ENCODE measurements at regions not wholly inside any gene's neighbourhood (a gene's known extent, or its start where the extent isn't known, plus 50 kb on each side); places are given as distances from the start of the nearest gene placed in this dataset.
A peak's percentile ranks its signal among the peaks of the same experiment; 100 is the strongest.

DNA sequence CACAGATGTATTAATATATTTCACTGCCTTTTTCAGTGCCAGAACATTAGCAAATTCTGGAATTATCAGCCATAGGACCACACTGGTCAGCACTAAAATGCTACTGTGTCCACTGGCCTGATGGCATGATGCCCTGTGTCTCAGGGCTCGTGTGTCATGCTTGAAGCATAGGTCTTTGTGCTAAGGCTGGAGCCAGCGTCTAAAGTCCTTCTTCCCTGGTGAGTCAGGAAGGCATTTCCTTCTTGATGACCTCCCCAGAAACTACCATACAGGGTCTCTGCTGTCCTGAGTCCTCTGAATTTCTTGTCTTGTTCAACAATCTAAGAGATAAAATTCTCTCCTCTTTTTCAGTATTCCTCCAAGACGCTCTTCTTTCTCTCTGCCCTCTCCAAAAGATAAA lies 489.9 kb downstream of the PSAT1 start:
- no peak for DNase-seq (ENCODE audit: low read depth)

GRCh38 chr9:78788101-78788500 lies 491.2 kb downstream of the PSAT1 start:
- peak; percentile 20 for DNase-seq (ENCODE audit: low read depth)

GRCh38 chr9:78791779-78792178 lies 494.9 kb downstream of the PSAT1 start:
- DNase-seq (ENCODE audit: low read depth), result no peak

- DNase-seq (ENCODE audit: low read depth), result no peak
Observed at GRCh38 chr9:78792745-78793144, 495.8 kb downstream of the PSAT1 start.

DNA sequence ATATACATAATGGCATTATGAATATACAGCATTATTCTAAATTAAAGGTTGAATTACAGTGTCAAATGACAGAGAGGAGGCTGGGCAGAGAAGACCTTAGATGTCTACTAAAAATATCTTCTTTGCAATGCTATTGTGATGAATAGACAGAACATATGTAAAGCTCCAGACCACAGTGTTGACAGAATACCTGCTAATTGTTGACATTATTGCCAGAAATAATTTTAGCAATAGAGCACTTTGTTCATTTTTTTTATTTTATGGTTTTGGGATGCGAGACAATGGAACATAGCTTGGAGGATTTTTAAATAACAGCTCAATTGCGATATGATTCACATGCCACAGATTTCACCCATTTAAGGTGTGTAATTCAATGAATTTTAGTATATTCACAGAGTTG lies 508.8 kb downstream of the PSAT1 start:
- DNase-seq (ENCODE audit: low read depth), result no peak

DNA sequence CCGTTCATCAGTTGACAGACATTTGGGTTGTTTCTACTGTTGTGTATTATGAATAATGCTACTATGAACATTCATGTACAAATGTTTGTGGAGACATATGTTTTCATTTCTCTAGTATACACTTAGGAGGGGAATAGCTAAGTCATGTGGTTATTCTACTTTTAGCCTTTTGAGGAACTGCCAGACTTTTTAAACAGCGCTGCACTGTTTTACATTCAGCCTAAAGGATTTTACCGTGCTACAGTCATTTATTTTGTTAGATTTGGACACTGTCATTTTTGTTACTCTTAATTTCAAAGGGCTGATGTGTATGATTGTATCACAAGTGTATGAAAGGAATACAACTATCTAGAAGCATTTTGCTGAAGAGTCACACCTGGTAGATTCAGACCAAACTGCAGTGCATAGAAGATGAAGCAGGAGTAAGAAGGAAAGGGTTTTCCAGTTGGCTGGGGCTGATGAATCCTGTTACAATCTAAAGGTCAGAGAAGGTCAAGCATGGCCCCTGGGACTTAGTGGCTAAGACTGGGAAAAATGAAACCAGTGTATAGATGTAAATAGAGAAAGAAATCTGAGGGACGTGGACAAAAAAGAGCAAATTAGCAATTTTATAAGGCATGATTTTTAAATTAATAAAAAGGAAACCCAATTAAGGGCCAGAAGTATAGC lies 509.7 kb downstream of the PSAT1 start:
- DNase-seq (ENCODE audit: low read depth), result peak; percentile 23

GRCh38 chr9:78807286-78807685 lies 510.4 kb downstream of the PSAT1 start:
- no peak for DNase-seq (ENCODE audit: low read depth)

GRCh38 chr9:78808048-78808447 lies 511.1 kb downstream of the PSAT1 start:
- no peak for DNase-seq (ENCODE audit: low read depth)

- no peak for DNase-seq (ENCODE audit: low read depth)
Observed at GRCh38 chr9:78811622-78812276, 514.8 kb downstream of the PSAT1 start.

DNA sequence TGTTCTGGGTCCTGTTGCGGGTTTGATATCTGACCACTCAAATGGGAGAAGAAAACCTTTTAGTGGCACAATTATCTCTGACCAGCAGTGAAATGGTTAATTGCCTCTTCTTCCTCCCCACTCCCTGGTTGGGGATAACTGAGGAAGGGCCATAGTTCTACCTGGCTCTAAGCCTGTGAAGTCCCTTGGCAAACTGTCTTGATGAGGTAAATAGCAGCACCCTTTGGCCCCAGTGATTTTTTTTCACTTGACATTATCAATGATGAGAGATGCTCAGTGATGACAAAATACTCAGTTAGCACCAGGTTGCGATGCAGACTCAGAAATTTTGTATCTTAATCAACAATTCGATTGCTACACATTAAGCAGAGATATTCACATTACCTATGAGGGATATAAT lies 515.7 kb downstream of the PSAT1 start:
- DNase-seq (ENCODE audit: low read depth), result no peak

DNA sequence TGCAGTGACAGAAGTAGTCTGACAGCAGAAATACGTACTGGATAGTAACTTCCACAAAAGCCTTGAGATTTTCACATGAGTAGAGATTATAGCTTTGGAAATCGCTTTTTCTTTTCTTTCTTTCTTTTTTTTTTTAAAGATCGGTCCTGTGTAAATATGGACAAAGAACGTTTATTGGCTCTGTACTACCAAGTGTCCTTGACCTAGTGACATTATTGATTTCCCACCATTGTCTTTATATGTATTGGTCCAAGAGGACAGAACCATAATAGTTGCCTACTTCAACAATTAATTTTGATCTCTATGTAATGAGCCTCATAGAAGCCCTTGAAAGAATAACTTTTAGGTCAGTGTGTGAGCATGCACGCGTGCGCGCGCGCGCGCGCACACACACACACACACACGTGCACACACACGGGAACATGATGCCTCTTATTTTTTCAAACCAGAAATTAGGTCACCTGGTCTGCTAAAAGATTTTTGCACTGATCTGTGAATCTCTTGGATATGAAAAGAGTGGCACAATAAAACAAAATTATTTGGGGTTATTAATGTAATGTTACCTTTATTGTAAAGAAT lies 516.8 kb downstream of the PSAT1 start:
- no peak for DNase-seq (ENCODE audit: low read depth)

DNA sequence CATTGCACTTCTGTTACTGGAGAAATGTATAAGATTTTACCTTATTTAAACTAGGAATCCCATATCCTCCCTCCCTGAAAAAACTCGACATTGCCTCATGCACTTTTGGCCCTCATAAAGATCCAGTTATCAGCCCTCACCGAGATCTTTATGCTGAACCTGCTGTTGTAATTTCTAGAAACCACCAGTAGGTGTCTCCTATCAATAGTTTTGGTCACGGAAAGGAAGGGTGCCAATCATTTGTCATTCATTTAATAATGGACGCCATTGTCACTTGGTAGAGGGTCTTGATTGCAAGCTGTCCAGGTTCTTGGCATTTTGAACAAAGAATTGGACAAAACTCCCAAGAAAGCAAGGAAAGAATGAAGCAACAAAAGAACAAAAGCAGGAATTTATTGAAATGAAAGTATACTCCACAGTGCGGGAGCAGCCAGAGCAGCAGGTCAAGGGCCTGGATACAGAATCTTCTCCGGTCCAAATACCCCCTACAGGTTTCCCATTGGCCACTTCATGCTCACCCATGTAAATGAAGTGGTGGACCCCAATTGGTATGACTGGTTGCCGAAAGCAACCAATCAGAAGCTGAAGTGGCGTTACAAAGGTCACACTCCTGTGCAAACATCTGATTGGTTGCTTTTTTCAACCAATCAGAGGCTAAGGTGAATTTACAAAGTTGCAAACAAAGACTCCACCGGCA lies 524.3 kb downstream of the PSAT1 start:
- DNase-seq (ENCODE audit: low read depth), result peak; percentile 69

DNA sequence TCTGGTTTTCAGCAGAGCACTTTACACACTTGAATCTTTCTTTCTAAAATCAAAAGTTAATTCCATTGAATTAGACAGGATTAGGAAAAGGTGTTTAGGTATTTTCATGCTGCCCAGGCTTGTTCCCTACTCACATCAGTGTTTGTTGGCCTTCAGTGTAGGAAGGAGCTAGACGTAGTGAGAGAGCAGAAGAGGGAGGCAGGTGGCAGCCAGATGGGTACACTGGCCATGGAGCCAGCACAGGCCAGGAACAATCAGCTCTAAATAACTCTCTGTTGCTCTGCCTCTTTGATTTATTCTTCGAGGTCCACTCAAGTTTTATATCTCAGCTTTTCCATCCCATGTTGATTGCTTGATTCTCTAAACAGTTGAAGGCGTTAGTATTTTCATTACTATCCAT lies 529.6 kb downstream of the PSAT1 start:
- no peak for DNase-seq (ENCODE audit: low read depth)

DNA sequence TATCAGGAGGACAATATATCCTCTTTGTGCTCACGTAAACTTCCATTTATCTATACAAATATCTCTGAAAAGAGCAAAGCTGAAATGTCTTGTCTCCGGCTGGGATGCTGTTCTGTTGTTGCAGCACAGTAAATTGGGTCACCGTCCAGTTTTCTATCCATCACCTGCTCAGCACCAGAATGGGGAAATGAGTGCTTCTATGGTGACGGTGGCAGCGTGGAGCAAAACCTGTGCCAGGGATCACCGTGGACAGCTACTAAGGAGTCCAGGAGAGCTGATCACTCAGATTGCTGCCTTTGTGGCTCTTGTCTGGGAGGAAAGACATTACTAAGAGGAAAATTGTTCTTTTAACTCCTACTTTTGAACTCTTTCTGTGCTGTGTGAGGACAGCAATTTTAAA lies 531.6 kb downstream of the PSAT1 start:
- no peak for DNase-seq (ENCODE audit: low read depth)

GRCh38 chr9:78830301-78830700 lies 533.4 kb downstream of the PSAT1 start:
- DNase-seq (ENCODE audit: low read depth), result no peak

- peak; percentile 68 for DNase-seq (ENCODE audit: low read depth)
Observed at GRCh38 chr9:78831726-78832125, 534.8 kb downstream of the PSAT1 start.

DNA sequence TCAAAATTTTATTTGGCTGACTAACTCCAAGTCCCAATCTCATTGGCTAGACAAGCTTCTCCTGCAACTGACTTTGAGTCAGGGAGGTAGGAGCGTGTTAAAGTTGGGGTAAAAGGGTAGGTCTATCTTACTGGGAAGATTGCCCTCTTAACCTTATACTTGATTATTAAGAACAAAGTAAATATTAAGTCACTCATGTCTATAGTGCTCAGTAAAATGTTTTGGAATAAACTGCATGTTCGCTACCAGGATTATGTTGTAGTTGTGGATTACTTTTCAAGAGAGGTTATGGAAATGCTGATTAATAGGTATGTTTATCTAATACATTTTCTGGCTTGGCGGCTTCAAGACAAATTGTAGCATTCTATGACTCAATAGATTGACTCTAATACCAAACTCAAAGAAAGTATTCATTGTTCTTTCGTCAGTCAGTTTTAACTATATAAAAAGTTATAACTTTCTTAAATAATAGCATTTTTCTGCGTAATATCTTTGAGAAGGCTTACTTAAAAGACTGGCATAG lies 539.1 kb downstream of the PSAT1 start:
- no peak for DNase-seq (ENCODE audit: low read depth)

- no peak for DNase-seq (ENCODE audit: low read depth)
Observed at GRCh38 chr9:78839252-78839651, 542.3 kb downstream of the PSAT1 start.

DNA sequence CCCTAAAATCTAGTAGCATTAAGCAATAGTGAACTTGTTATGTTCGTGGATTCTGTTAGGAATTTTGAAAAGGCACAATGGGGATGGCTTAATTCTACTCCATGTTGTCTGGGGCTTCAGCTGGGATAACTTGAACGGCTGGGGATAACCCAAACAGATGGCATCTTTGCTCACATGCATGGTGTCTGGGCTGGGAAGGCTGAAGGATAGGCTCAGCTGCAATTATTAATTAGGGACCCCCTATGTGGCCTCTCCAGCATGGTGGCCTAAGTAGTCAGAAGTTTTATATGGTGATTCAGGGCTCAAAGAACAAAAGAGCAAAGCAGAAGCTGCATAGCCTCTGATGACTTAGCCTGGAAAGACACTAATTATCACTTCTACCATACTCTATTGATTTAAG lies 551.1 kb downstream of the PSAT1 start:
- no peak for DNase-seq (ENCODE audit: low read depth)

DNA sequence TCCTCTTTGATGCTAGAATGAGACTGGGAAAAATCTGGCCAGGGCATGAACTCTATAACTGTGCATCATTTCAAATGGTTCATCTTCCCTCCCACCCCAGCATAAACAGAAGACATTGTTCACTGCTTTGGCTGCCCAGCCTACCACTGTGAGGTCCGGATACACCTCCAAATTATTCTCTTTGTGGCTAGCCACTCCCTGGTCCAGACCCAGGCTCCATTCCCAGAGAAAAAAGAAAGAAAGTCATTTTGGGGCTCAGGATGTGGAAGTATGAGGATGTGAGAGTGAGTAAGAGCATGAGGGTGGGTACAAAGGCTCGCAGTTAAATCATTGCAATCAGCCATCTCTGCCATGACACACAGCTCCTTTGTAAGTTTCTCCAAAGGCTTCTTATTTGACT lies 559.2 kb downstream of the PSAT1 start:
- DNase-seq (ENCODE audit: low read depth), result no peak

DNA sequence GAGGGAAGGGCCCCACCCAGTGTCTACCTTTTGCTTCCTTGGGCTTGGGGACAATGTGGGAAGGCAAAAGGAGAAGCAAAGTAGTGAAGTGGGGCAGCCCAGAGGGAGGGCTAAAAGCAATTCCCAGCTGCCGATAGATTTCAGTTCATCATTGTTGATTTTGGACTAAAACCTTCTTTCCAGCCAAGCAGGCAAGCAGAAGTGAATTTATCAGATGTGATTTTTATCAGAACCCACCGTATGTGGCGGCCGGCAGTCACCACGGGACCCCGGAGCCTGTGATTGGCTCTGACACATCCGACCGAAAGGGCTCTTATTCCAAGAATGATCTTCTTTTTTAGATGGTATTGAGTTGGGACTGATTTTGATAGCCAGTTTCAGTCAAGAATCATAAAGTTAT lies 559.9 kb downstream of the PSAT1 start:
- no peak for DNase-seq (ENCODE audit: low read depth)

All from myocyte (in vitro differentiated cells).